ENCODE measurements at regions not wholly inside any gene's neighbourhood (a gene's known extent, or its start where the extent isn't known, plus 50 kb on each side); places are given as distances from the start of the nearest gene placed in this dataset.

GRCh38 chr9:29648132-29648531 is 2074.9 kb upstream of the C9orf72 start:
- Histone ChIP-seq H3K4me2 (ENCODE audit: low read length) (no peak overlapping the region), H3K27me3 (ENCODE audit: insufficient read depth, low read length) (no peaks in the 10 kb centered on the region), H2AFZ (ENCODE audit: low read depth, low read length, poor library complexity, severe bottlenecking) (no peak overlapping the region), H3K4me3 (replicated peaks in 1 of 2; ENCODE audit: low read depth in 1 of 2, low read length in 2 of 2) (no peak overlapping the region), H4K20me1 (ENCODE audit: insufficient read depth) (no peaks in the 10 kb centered on the region), H3K4me1 (ENCODE audit: control insufficient read depth in 1 of 2, insufficient read depth in 2 of 2, low read length in 2 of 2) (no peaks in the 10 kb centered on the region), H3K79me2 (ENCODE audit: insufficient read depth, low read length) (no peaks in the 10 kb centered on the region), H3K36me3 (ENCODE audit: control insufficient read depth in 1 of 2, insufficient read depth in 2 of 2, low read length in 2 of 2) (no peaks in the 10 kb centered on the region), H3K9me2 (ENCODE audit: insufficient read depth) (no peaks in the 10 kb centered on the region), H3K9me3 (ENCODE audit: control insufficient read depth in 1 of 2, insufficient read depth in 1 of 2, low read depth in 1 of 2, low read length in 2 of 2) (no peaks in the 10 kb centered on the region; a peak in 1 of 4 replicates), H3K9ac (ENCODE audit: low read length) (no peak overlapping the region), H3K27ac (ENCODE audit: low read depth, low read length) (no peak overlapping the region)
- DNase-seq (ENCODE audit: low read depth, low spot score) (no peak), ATAC-seq (no peak)
- no TSS peak for BruUV-seq (replicated peaks)
- POLR2A ChIA-PET: no interaction called here
- CTCF ChIA-PET: no interaction called here
- RAD21 ChIA-PET (ENCODE audit: low non-redundant PET in 1 of 2, low total read pairs in 2 of 2, uncharacterized antibody in 2 of 2, unreplicated experiment in 2 of 2): no interaction called here
- TF ChIP-seq YY1 (IDR thresholded peaks at IDR 0.05; ENCODE audit: extremely low read depth, insufficient replicate concordance, low read depth, low read length) (no peak), POLR2A (IDR thresholded peaks at IDR 0.05; ENCODE audit: borderline replicate concordance, extremely low read depth, insufficient read depth, insufficient read length) (no peak), RAD21 (IDR thresholded peaks at IDR 0.05; ENCODE audit: low read depth) (no peak), REST (IDR thresholded peaks at IDR 0.05; ENCODE audit: low read depth) (no peak), ELF1 (IDR thresholded peaks at IDR 0.05; ENCODE audit: borderline replicate concordance, low read depth) (no peak), CTCF (IDR thresholded peaks at IDR 0.05 in 2 of 3, conservative IDR thresholded peaks at IDR 0.05 in 1 of 3; ENCODE audit: borderline replicate concordance in 1 of 3, insufficient read depth in 1 of 3, low read depth in 2 of 3, low read length in 2 of 3) (no peak), SIN3A (IDR thresholded peaks at IDR 0.05; ENCODE audit: low read depth) (no peak), ZNF274 (IDR thresholded peaks at IDR 0.05; ENCODE audit: low read depth, low read length) (no peak), ZFX (IDR thresholded peaks at IDR 0.05) (no peak), JUND (IDR thresholded peaks at IDR 0.05) (no peak), TCF7L2 (IDR thresholded peaks at IDR 0.05; ENCODE audit: borderline replicate concordance, extremely low read depth, insufficient read depth, insufficient read length) (no peak), ZBTB33 (IDR thresholded peaks at IDR 0.05; ENCODE audit: extremely low read depth, insufficient replicate concordance, low read length) (no peak), EGR1 (IDR thresholded peaks at IDR 0.05; ENCODE audit: low read depth) (no peak)
- intact Hi-C loops (cut with micrococcal nuclease): no loop called here
